Stimulated activated CD8-positive, alpha-beta memory T cell treated with anti-CD3 and anti-CD28 coated beads, Interleukin-7, amount 100 ng/mL, for 1 hour (primary cell): ENCODE measurements at regions not wholly inside any gene's neighbourhood (a gene's known extent, or its start where the extent isn't known, plus 50 kb on each side); places are given as distances from the start of the nearest gene placed in this dataset.
"Not testable (repeated sequence)": the region's sequence is repeated elsewhere in the genome, so short reads cannot be mapped to it uniquely, and the experiment has no call there.

ENCODE experiments used
- DNase-seq, 2 donors: peaks; one replicate each; pipeline ENCODE4 v3.0.0-alpha.2; 2020; ENCODE audit warnings: low read depth in 2 of 2

- DNase-seq, result no peak
These were observed 350.4 kb downstream of the HACE1 start for GRCh38 chr6:104509355-104509754.

GRCh38 chr6:104506429-104506828 lies 353.3 kb downstream of the HACE1 start:
- no peak for DNase-seq

- DNase-seq, result no peak
These were observed 353.9 kb downstream of the HACE1 start for GRCh38 chr6:104505838-104506237.

- no peak for DNase-seq
These were observed 359.5 kb downstream of the HACE1 start for GRCh38 chr6:104500265-104500664.

GRCh38 chr6:104486035-104486434 lies 373.7 kb downstream of the HACE1 start:
- no peak for DNase-seq

GRCh38 chr6:104484626-104485025 lies 375.1 kb downstream of the HACE1 start:
- DNase-seq, result no peak

GRCh38 chr6:104484191-104484590 lies 375.5 kb downstream of the HACE1 start:
- DNase-seq, result no peak

- no peak for DNase-seq
These were observed 376.4 kb downstream of the HACE1 start for GRCh38 chr6:104483225-104483834.

GRCh38 chr6:104477569-104477968 lies 382.1 kb downstream of the HACE1 start:
- no peak for DNase-seq

- no peak for DNase-seq
These were observed 386.7 kb downstream of the HACE1 start for GRCh38 chr6:104473021-104473429.

GRCh38 chr6:104472021-104472901 lies 387.5 kb downstream of the HACE1 start:
- DNase-seq, result no peak

- DNase-seq, result no peak
These were observed 393.4 kb downstream of the HACE1 start for GRCh38 chr6:104466306-104466705.

GRCh38 chr6:104462811-104463599 lies 396.7 kb downstream of the HACE1 start:
- no peak for DNase-seq

GRCh38 chr6:104460738-104461483 lies 398.8 kb downstream of the HACE1 start:
- DNase-seq, result no peak

GRCh38 chr6:104459543-104459942 lies 400.2 kb downstream of the HACE1 start:
- no peak for DNase-seq

- no peak for DNase-seq
These were observed 409.8 kb downstream of the HACE1 start for GRCh38 chr6:104449918-104450317.

GRCh38 chr6:104446101-104447080 lies 413.3 kb downstream of the HACE1 start:
- not testable (repeated sequence) for DNase-seq

- DNase-seq, result no peak
These were observed 425.2 kb downstream of the HACE1 start for GRCh38 chr6:104434519-104434918.

- DNase-seq, result no peak
These were observed 428.6 kb downstream of the HACE1 start for GRCh38 chr6:104431096-104431495.

GRCh38 chr6:104428184-104428583 lies 431.5 kb downstream of the HACE1 start:
- no peak for DNase-seq
